H1 (cell line): ENCODE measurements at regions not wholly inside any gene's neighbourhood (a gene's known extent, or its start where the extent isn't known, plus 50 kb on each side); places are given as distances from the start of the nearest gene placed in this dataset.

Experiments
- CTCF ChIA-PET: fragments of 300-600 bp; sonication (Branson Sonifier 250); formaldehyde crosslinking; loops from one replicate; lab custom pipeline; 2021; ENCODE audit not compliant: partially characterized antibody; lab: Charles Lee
- POLR2A ChIA-PET: fragments of 300-600 bp; sonication (Branson Sonifier 250); formaldehyde crosslinking; loops from one replicate; lab custom pipeline; 2021; ENCODE audit warnings: inconsistent platforms; ENCODE audit not compliant: partially characterized antibody; lab: Charles Lee
- DNase-seq, 2 experiments: peaks; one replicate each; pipeline versions ENCODE4 v3.0.0 to v3.0.0-alpha.2; 2010 to 2022; ENCODE audit warnings: low spot score in 2 of 2, low read depth in 1 of 2, mixed read lengths in 1 of 2
- FAIRE-seq: peaks from 2 replicates; lab custom pipeline; 2011; peaks lifted over from hg19 to GRCh38; lab: Jason Lieb, UNC
- H2AFZ ChIP-seq: 2 replicates; pipeline ENCODE4 v1.8.1; 2012; ENCODE audit warnings: low read length, inconsistent platforms
- H2AK5ac ChIP-seq: 2 replicates; pipeline ENCODE4 v1.6.1; 2013; ENCODE audit warnings: low read depth, low read length
- H2BK120ac ChIP-seq: replicated peaks from 2 replicates; pipeline ENCODE3; 2013; ENCODE audit warnings: low read depth, low read length, inconsistent platforms
- H2BK12ac ChIP-seq: 2 replicates; pipeline ENCODE4 v1.6.1; 2013; ENCODE audit warnings: low read depth, low read length
- H2BK15ac ChIP-seq: 2 replicates; pipeline ENCODE4 v1.6.1; 2013; ENCODE audit warnings: low read length
- H2BK20ac ChIP-seq: 2 replicates; pipeline ENCODE4 v1.6.1; 2013; ENCODE audit warnings: low read length
- H2BK5ac ChIP-seq: 2 replicates; pipeline ENCODE4 v1.6.1; 2013; ENCODE audit warnings: low read depth, low read length
- H3K14ac ChIP-seq: 2 replicates; pipeline ENCODE4 v1.6.1; 2013; ENCODE audit warnings: inconsistent platforms; ENCODE audit not compliant: insufficient read length
- H3K18ac ChIP-seq: 2 replicates; pipeline ENCODE4 v1.6.1; 2013; ENCODE audit warnings: low read length; ENCODE audit errors: extremely low read depth
- H3K23ac ChIP-seq: 2 replicates; pipeline ENCODE4 v1.6.1; 2013; ENCODE audit warnings: inconsistent platforms; ENCODE audit not compliant: insufficient read length
- H3K23me2 ChIP-seq: 2 replicates; pipeline ENCODE4 v1.6.1; 2013; ENCODE audit warnings: low read depth, low read length
- H3K27ac ChIP-seq: 2 replicates; pipeline ENCODE4 v1.6.1; 2011; ENCODE audit warnings: low read depth, low read length, inconsistent platforms
- H3K27me3 ChIP-seq, 4 experiments: replicated peaks in 1 of 4; 1 replicate in 1 of 4; 2 replicates in 3 of 4; pipeline versions ENCODE4 v1.6.1 to v1.8.1; 2011 to 2013; ENCODE audit warnings: low read length in 3 of 4, mild to moderate bottlenecking in 3 of 4, inconsistent platforms in 2 of 4, mixed read lengths in 2 of 4, moderate library complexity in 1 of 4; ENCODE audit not compliant: control insufficient read depth in 3 of 4, insufficient read depth in 3 of 4; ENCODE audit errors: extremely low read depth in 1 of 4
- H3K36me3 ChIP-seq, 4 experiments: 2 replicates each; pipeline versions ENCODE4 v1.6.1 to v1.8.1; 2011 to 2013; ENCODE audit warnings: mild to moderate bottlenecking in 4 of 4, low read length in 3 of 4, moderate library complexity in 2 of 4, control low read depth in 1 of 4, inconsistent platforms in 1 of 4; ENCODE audit not compliant: insufficient read depth in 4 of 4, control insufficient read depth in 2 of 4
- H3K4ac ChIP-seq: replicated peaks from 2 replicates; pipeline ENCODE3; 2013; ENCODE audit warnings: low read length, low read depth, mixed read lengths, inconsistent platforms; ENCODE audit not compliant: insufficient read length
- H3K4me1 ChIP-seq, 4 experiments: replicated peaks in 1 of 4; 1 replicate in 1 of 4; 2 replicates in 3 of 4; pipeline versions ENCODE4 v1.6.1 to v1.8.1; 2011 to 2013; ENCODE audit warnings: low read length in 3 of 4, inconsistent platforms in 2 of 4, mixed read lengths in 1 of 4; ENCODE audit not compliant: insufficient read depth in 4 of 4, control insufficient read depth in 3 of 4
- H3K4me2 ChIP-seq, 2 experiments: 2 replicates each; pipeline versions ENCODE4 v1.6.1 to v1.8.1; 2011 to 2013; ENCODE audit warnings: low read depth in 2 of 2, low read length in 2 of 2, control low read depth in 1 of 2, inconsistent platforms in 1 of 2, mild to moderate bottlenecking in 1 of 2; ENCODE audit not compliant: insufficient read depth in 1 of 2
- H3K4me3 ChIP-seq, 4 experiments: fragments of 200-600, 300-600 bp in 1 of 4; sonication (generic), shearing (Covaris generic), sonication (Bioruptor Twin) in 1 of 4; 2 replicates each; pipeline versions ENCODE4 v1.5.1 to v1.8.1; 2011 to 2016; ENCODE audit warnings: low read length in 4 of 4, low read depth in 3 of 4, control low read depth in 2 of 4, inconsistent platforms in 2 of 4, mild to moderate bottlenecking in 2 of 4, mixed read lengths in 1 of 4, moderate library complexity in 1 of 4; ENCODE audit not compliant: insufficient read depth in 2 of 4; ENCODE audit errors: extremely low read depth in 1 of 4
- H3K56ac ChIP-seq: replicated peaks from 2 replicates; pipeline ENCODE3; 2013; ENCODE audit warnings: low read depth, mild to moderate bottlenecking, mixed read lengths, low read length, inconsistent platforms; ENCODE audit not compliant: insufficient read length
- H3K79me1 ChIP-seq: 2 replicates; pipeline ENCODE4 v1.6.1; 2013; ENCODE audit warnings: low read depth, low read length, control low read depth
- H3K79me2 ChIP-seq, 2 experiments: 2 replicates each; pipeline versions ENCODE4 v1.6.1 to v1.8.1; 2012 to 2013; ENCODE audit warnings: low read length in 2 of 2, mild to moderate bottlenecking in 2 of 2, inconsistent platforms in 1 of 2; ENCODE audit not compliant: insufficient read depth in 2 of 2, control insufficient read depth in 1 of 2
- H3K9ac ChIP-seq, 4 experiments: replicated peaks in 1 of 4; 1 replicate in 1 of 4; 2 replicates in 3 of 4; pipeline versions ENCODE4 v1.6.1 to v1.8.1; 2011 to 2013; ENCODE audit warnings: low read depth in 3 of 4, low read length in 3 of 4, control low read depth in 2 of 4, mild to moderate bottlenecking in 2 of 4, moderate library complexity in 2 of 4, inconsistent platforms in 1 of 4; ENCODE audit errors: extremely low read depth in 1 of 4
- H3K9me3 ChIP-seq, 2 experiments: 2 replicates each; pipeline versions ENCODE4 v1.6.1 to v1.8.1; 2012 to 2013; ENCODE audit warnings: mild to moderate bottlenecking in 2 of 2, moderate library complexity in 2 of 2, control low read depth in 1 of 2, inconsistent platforms in 1 of 2, low read depth in 1 of 2, low read length in 1 of 2, mixed read lengths in 1 of 2; ENCODE audit not compliant: insufficient read depth in 2 of 2
- H4K20me1 ChIP-seq, 2 experiments: replicated peaks in 1 of 2; 2 replicates each; pipeline versions ENCODE3 to v1.8.1; 2011 to 2013; ENCODE audit warnings: inconsistent platforms in 2 of 2, low read length in 2 of 2, mild to moderate bottlenecking in 1 of 2; ENCODE audit not compliant: insufficient read depth in 2 of 2, control insufficient read depth in 1 of 2
- H4K5ac ChIP-seq: 2 replicates; pipeline ENCODE4 v1.6.1; 2013; ENCODE audit warnings: low read length, low read depth, mixed read lengths, inconsistent platforms; ENCODE audit not compliant: insufficient read length
- H4K8ac ChIP-seq: 2 replicates; pipeline ENCODE4 v1.8.0; 2013; ENCODE audit warnings: mild to moderate bottlenecking, moderate library complexity, low read length, inconsistent platforms; ENCODE audit not compliant: insufficient read depth; ENCODE audit errors: extremely low read depth
- H4K91ac ChIP-seq: replicated peaks from 2 replicates; pipeline ENCODE3; 2013; ENCODE audit warnings: low read length, mixed read lengths, inconsistent platforms; ENCODE audit not compliant: insufficient read length
- ATF2 ChIP-seq: IDR thresholded peaks from 2 replicates; pipeline ENCODE4 v1.6.1; 2012; ENCODE audit warnings: low read length, inconsistent platforms
- CTCF ChIP-seq, 3 experiments: IDR thresholded peaks; 1 replicate in 2 of 3; 2 replicates in 1 of 3; pipeline versions ENCODE4 v1.5.1 to v1.6.1; 2011; ENCODE audit warnings: low read length in 3 of 3, mild to moderate bottlenecking in 3 of 3, inconsistent platforms in 2 of 3, low read depth in 1 of 3, moderate library complexity in 1 of 3; ENCODE audit not compliant: insufficient read depth in 1 of 3; ENCODE audit errors: control extremely low read depth in 1 of 3
- POLR2AphosphoS5 ChIP-seq: IDR thresholded peaks from 2 replicates; pipeline ENCODE4 v1.6.1; 2011; ENCODE audit warnings: low read depth, low read length
- RAD21 ChIP-seq, 2 experiments: IDR thresholded peaks in 1 of 2; conservative IDR thresholded peaks in 1 of 2; 2 replicates each; pipeline ENCODE4 v1.6.1; 2011; ENCODE audit warnings: low read depth in 2 of 2, low read length in 2 of 2, improper control_type of control experiment in 1 of 2, inconsistent platforms in 1 of 2, mild to moderate bottlenecking in 1 of 2, moderate library complexity in 1 of 2
- RFX5 ChIP-seq: IDR thresholded peaks from 2 replicates; pipeline ENCODE4 v1.6.1; 2011; ENCODE audit warnings: low read depth, low read length, improper control_type of control experiment, borderline replicate concordance
- RNF2 ChIP-seq: fragments of 200-900, 300-1000 bp; sonication (generic); IDR thresholded peaks from 2 replicates; pipeline ENCODE4 v1.7.1; 2016; ENCODE audit warnings: borderline replicate concordance, low read depth, mild to moderate bottlenecking, antibody characterized with exemption, low read length; ENCODE audit not compliant: poor library complexity, severe bottlenecking; ENCODE audit errors: missing control alignments
- SIN3A ChIP-seq, 2 experiments: IDR thresholded peaks in 1 of 2; conservative IDR thresholded peaks in 1 of 2; 2 replicates each; pipeline ENCODE4 v1.6.1; 2011 to 2012; ENCODE audit warnings: low read length in 2 of 2, improper control_type of control experiment in 1 of 2, low read depth in 1 of 2, mild to moderate bottlenecking in 1 of 2
- TCF12 ChIP-seq: IDR thresholded peaks from 2 replicates; pipeline ENCODE4 v1.6.1; 2011; ENCODE audit warnings: low read depth, mild to moderate bottlenecking, low read length
- TEAD4 ChIP-seq: IDR thresholded peaks from 2 replicates; pipeline ENCODE4 v1.6.1; 2012; ENCODE audit warnings: low read depth, low read length, inconsistent platforms, mixed read lengths
- WGBS, 2 experiments: shearing (Covaris generic) in 1 of 2; methylation state at CpG; one replicate each; pipeline versions ENCODE4 v1.1.6 to v1.1.7; 2013 to 2015; ENCODE audit warnings: low lambda C conversion rate in 2 of 2, mixed read lengths in 2 of 2, inconsistent platforms in 1 of 2, low coverage in 1 of 2, missing lambda C conversion rate in 1 of 2; ENCODE audit not compliant: insufficient replicate concordance in 2 of 2, insufficient coverage in 1 of 2, insufficient read length in 1 of 2; ENCODE audit errors: extremely low coverage in 1 of 2, missing lambda C conversion rate in 1 of 2; 5-methylcytosine and 5-hydroxymethylcytosine counted together

- H2BK15ac ChIP-seq = no peak overlapping the region
- H4K8ac ChIP-seq = no peak overlapping the region
- POLR2A ChIA-PET = no interaction called here
- H4K20me1 ChIP-seq = no peaks in the 10 kb centered on the region
- H3K14ac ChIP-seq = no peak overlapping the region
- no peak overlapping the region for H2BK5ac ChIP-seq
- DNase-seq (no peak), FAIRE-seq (no peak)
- TF ChIP-seq ATF2 = no peak
- no peak for TF ChIP-seq RFX5
- no peak for TF ChIP-seq SIN3A (conservative IDR thresholded peaks at IDR 0.05 in 1 of 2, IDR thresholded peaks at IDR 0.05 in 1 of 2; ENCODE audit: low read depth in 1 of 2, low read length in 2 of 2)
- no peak for TF ChIP-seq RNF2
- TF ChIP-seq POLR2AphosphoS5 = no peak
- TF ChIP-seq TCF12 = no peak
- no peak for TF ChIP-seq TEAD4
- no peak for TF ChIP-seq RAD21 (IDR thresholded peaks at IDR 0.05 in 1 of 2, conservative IDR thresholded peaks at IDR 0.05 in 1 of 2; ENCODE audit: low read depth in 2 of 2, low read length in 2 of 2)
- TF ChIP-seq CTCF (IDR thresholded peaks at IDR 0.05; ENCODE audit: control extremely low read depth in 1 of 3, insufficient read depth in 1 of 3, low read depth in 1 of 3, low read length in 3 of 3) = no peak
- no peaks in the 10 kb centered on the region for H3K79me2 ChIP-seq
- H4K5ac ChIP-seq = no peak overlapping the region
- H3K4me3 ChIP-seq = no peak overlapping the region
- no peaks in the 10 kb centered on the region for H3K36me3 ChIP-seq
- no peak overlapping the region for H2BK20ac ChIP-seq
- 92% methylated on average over 6 of the region's 6 CpGs; no CpG with 5 or more reads in 1 of the 2 experiments for WGBS, 2 experiments
- H3K9ac ChIP-seq = no peak overlapping the region
- peaks cover 6% of the 10 kb centered on the region; the same call in 1 of the 2 replicates for H3K23me2 ChIP-seq
- no peak overlapping the region for H2AK5ac ChIP-seq
- CTCF ChIA-PET = interaction anchor here (1.0 to 3.4 kb wide), 2 partner anchors 11 to 58 kb away, joined by 3 to 14 read pairs; no protein-coding TSS in a partner anchor
- H3K4me1 ChIP-seq = no peaks in the 10 kb centered on the region
- no peak overlapping the region for H2AFZ ChIP-seq
- H3K18ac ChIP-seq = no peak overlapping the region
- no peaks in the 10 kb centered on the region for H3K27me3 ChIP-seq
- H4K91ac ChIP-seq = no peak overlapping the region
- H3K4me2 ChIP-seq = no peak overlapping the region
- H3K4ac ChIP-seq = no peak overlapping the region
- H2BK12ac ChIP-seq = no peak overlapping the region
- no peak overlapping the region for H3K27ac ChIP-seq
- H3K56ac ChIP-seq = no peak overlapping the region
- H3K9me3 ChIP-seq = no peaks in the 10 kb centered on the region; a peak in 1 of 4 replicates
- H3K79me1 ChIP-seq = no peaks in the 10 kb centered on the region
- H2BK120ac ChIP-seq = no peak overlapping the region
- no peak overlapping the region for H3K23ac ChIP-seq
Measured at GRCh38 chr11:76267556-76267955, 61.3 kb upstream of the WNT11 start.
